B cell (primary cell): ENCODE measurements at regions not wholly inside any gene's neighbourhood (a gene's known extent, or its start where the extent isn't known, plus 50 kb on each side); places are given as distances from the start of the nearest gene placed in this dataset.

Experiments used
- ATAC-seq: fragments of 200-7000 bp; cut with Tn5 transposase; one replicate; pipeline ENCODE4 v1.10.0; 2021; ENCODE audit warnings: low read depth, mild to moderate bottlenecking, moderate number of reproducible peaks, moderate library complexity
- CTCF ChIA-PET: fragments of 350-600 bp; sonication (Branson Sonifier 250); formaldehyde crosslinking; loops from one replicate; lab custom pipeline; 2021; ENCODE audit warnings: antibody characterized with exemption, inconsistent platforms; lab: Charles Lee
- POLR2A ChIA-PET: fragments of 350-600 bp; sonication (Branson Sonifier 250); formaldehyde crosslinking; loops from one replicate; lab custom pipeline; 2021; ENCODE audit warnings: antibody characterized with exemption; lab: Charles Lee
- DNase-seq: peaks from one replicate; pipeline ENCODE4 v3.0.0; 2013
- H2AFZ ChIP-seq: 2 replicates; pipeline ENCODE4 v1.6.1; 2012; ENCODE audit warnings: mild to moderate bottlenecking, low read depth, low read length; ENCODE audit not compliant: insufficient read depth, poor library complexity, severe bottlenecking
- H3K27ac ChIP-seq, 2 donors: 1 replicate in 1 of 2; 2 replicates in 1 of 2; pipeline ENCODE4 v1.5.1; 2012 to 2013; ENCODE audit warnings: low read length in 2 of 2, mild to moderate bottlenecking in 2 of 2, moderate library complexity in 1 of 2
- H3K27me3 ChIP-seq, 4 experiments: fragments of 200-600 bp in 1 of 4; sonication (generic) in 1 of 4; replicated peaks in 1 of 4; 1 replicate in 2 of 4; 2 replicates in 2 of 4; pipeline versions ENCODE4 v1.6.1 to v1.7.0; 2013 to 2016; ENCODE audit warnings: low read length in 3 of 4, mild to moderate bottlenecking in 2 of 4, mixed read lengths in 1 of 4, moderate library complexity in 1 of 4; ENCODE audit not compliant: insufficient read depth in 4 of 4, control insufficient read depth in 3 of 4; ENCODE audit errors: control extremely low read depth in 1 of 4
- H3K36me3 ChIP-seq, 2 experiments: replicated peaks in 1 of 2; 1 replicate in 1 of 2; 2 replicates in 1 of 2; pipeline versions ENCODE4 v1.6.1 to v1.7.1; 2013; ENCODE audit warnings: low read length in 1 of 2; ENCODE audit not compliant: insufficient read depth in 2 of 2, control insufficient read depth in 1 of 2; ENCODE audit errors: control extremely low read depth in 1 of 2, extremely low read depth in 1 of 2
- H3K4me1 ChIP-seq, 2 donors: fragments of 200-600 bp in 1 of 2; sonication (generic) in 1 of 2; 1 replicate in 1 of 2; 2 replicates in 1 of 2; pipeline versions ENCODE4 v1.5.1 to v1.6.1; 2013 to 2017; ENCODE audit warnings: low read length in 2 of 2; ENCODE audit not compliant: control insufficient read depth in 2 of 2, insufficient read depth in 2 of 2
- H3K4me2 ChIP-seq: replicated peaks from 2 replicates; pipeline ENCODE3; 2012; ENCODE audit warnings: mild to moderate bottlenecking, low read depth, low read length; ENCODE audit not compliant: poor library complexity, severe bottlenecking
- H3K4me3 ChIP-seq, 5 experiments: fragments of 200-600 bp in 1 of 5; sonication (generic) in 1 of 5; 1 replicate in 3 of 5; 2 replicates in 2 of 5; pipeline versions ENCODE4 v1.5.1 to v1.7.0; 2011 to 2016; ENCODE audit warnings: low read length in 4 of 5, mild to moderate bottlenecking in 4 of 5, low read depth in 2 of 5, control low read depth in 1 of 5, moderate library complexity in 1 of 5; ENCODE audit not compliant: insufficient read depth in 1 of 5; ENCODE audit errors: control extremely low read depth in 1 of 5, extremely low read depth in 1 of 5
- H3K79me2 ChIP-seq: fragments of 200-600 bp; sonication (generic); one replicate; pipeline ENCODE4 v1.6.0; 2016; ENCODE audit warnings: low read length; ENCODE audit not compliant: control insufficient read depth, insufficient read depth
- H3K9ac ChIP-seq: fragments of 200-600 bp; sonication (generic); 2 replicates; pipeline ENCODE4 v1.6.1; 2017; ENCODE audit warnings: mild to moderate bottlenecking, low read length, moderate library complexity
- H3K9me3 ChIP-seq, 3 donors: one replicate each; pipeline versions ENCODE4 v1.6.1 to v1.7.1; 2013; ENCODE audit warnings: low read length in 2 of 3; ENCODE audit not compliant: control insufficient read depth in 2 of 3, insufficient read depth in 1 of 3; ENCODE audit errors: control extremely low read depth in 1 of 3
- H4K20me1 ChIP-seq: 2 replicates; pipeline ENCODE4 v1.6.0; 2012; ENCODE audit warnings: mild to moderate bottlenecking, low read length; ENCODE audit not compliant: insufficient read depth, control insufficient read depth, poor library complexity, severe bottlenecking
- H3K27ac Mint-ChIP-seq: one replicate; pipeline ENCODE4 v1.8.0; 2021; ENCODE audit warnings: mixed read lengths
- H3K27me3 Mint-ChIP-seq: one replicate; pipeline ENCODE4 v1.8.0; 2021; ENCODE audit warnings: mixed read lengths
- H3K4me1 Mint-ChIP-seq: one replicate; pipeline ENCODE4 v1.8.0; 2021; ENCODE audit warnings: mixed read lengths
- H3K4me3 Mint-ChIP-seq: one replicate; pipeline ENCODE4 v1.8.0; 2021; ENCODE audit warnings: mixed read lengths
- H3K9me3 Mint-ChIP-seq: one replicate; pipeline ENCODE4 v1.8.0; 2022; ENCODE audit warnings: mixed read lengths; ENCODE audit not compliant: insufficient read depth
- CTCF ChIP-seq: fragments of 200-600 bp; IDR thresholded peaks from one replicate; pipeline ENCODE4 v1.8.0; 2022; ENCODE audit warnings: antibody characterized with exemption, mild to moderate bottlenecking
- EZH2 ChIP-seq: IDR thresholded peaks from 2 replicates; pipeline ENCODE4 v1.6.1; 2012; ENCODE audit warnings: borderline replicate concordance, low read depth, mild to moderate bottlenecking, moderate library complexity, low read length; ENCODE audit not compliant: insufficient read depth, poor library complexity, severe bottlenecking
- WGBS: methylation state at CpG from one replicate; pipeline ENCODE4 v1.1.5; 2013; ENCODE audit warnings: missing lambda C conversion rate; ENCODE audit not compliant: insufficient coverage; 5-methylcytosine and 5-hydroxymethylcytosine counted together
- intact Hi-C: fragments of 100-400 bp; cut with micrococcal nuclease; formaldehyde crosslinking; loops from one replicate; pipeline ENCODE4 v1.10.0; 2022

- no peaks in the 10 kb centered on the region for H3K36me3 ChIP-seq
- peaks cover 5% of the 10 kb centered on the region for H3K9me3 Mint-ChIP-seq
- no peaks in the 10 kb centered on the region for H3K4me1 Mint-ChIP-seq
- CTCF ChIA-PET: no interaction called here
- no peak overlapping the region for H3K27ac Mint-ChIP-seq
- no peaks in the 10 kb centered on the region for H4K20me1 ChIP-seq
- no peaks in the 10 kb centered on the region for H3K4me1 ChIP-seq
- intact Hi-C loops: no loop called here
- H3K4me3 Mint-ChIP-seq: no peak overlapping the region
- no peak overlapping the region for H3K9ac ChIP-seq
- no peaks in the 10 kb centered on the region for H3K9me3 ChIP-seq
- DNase-seq (no peak), ATAC-seq (no peak)
- H3K79me2 ChIP-seq: no peaks in the 10 kb centered on the region
- WGBS: 84% methylated on average over 5 of the region's 5 CpGs
- POLR2A ChIA-PET: no interaction called here
- TF ChIP-seq CTCF (no peak), EZH2 (no peak)
- no peaks in the 10 kb centered on the region for H3K27me3 ChIP-seq
- no peaks in the 10 kb centered on the region for H3K27me3 Mint-ChIP-seq
- no peak overlapping the region for H2AFZ ChIP-seq
- no peak overlapping the region for H3K4me3 ChIP-seq
- no peak overlapping the region for H3K27ac ChIP-seq
- no peak overlapping the region for H3K4me2 ChIP-seq
Observed at GRCh38 chr18:61209801-61210200, 123.4 kb upstream of the CDH20 start.

GRCh38 chr18:61216051-61216450 is 117.2 kb upstream of the CDH20 start:
- Mint-ChIP-seq H3K9me3 (peaks cover 5% of the 10 kb centered on the region), H3K27me3 (no peaks in the 10 kb centered on the region), H3K4me3 (no peak overlapping the region), H3K4me1 (no peaks in the 10 kb centered on the region), H3K27ac (no peak overlapping the region)
- ChIA-PET POLR2A (no interaction called here), CTCF (no interaction called here)
- no peak overlapping the region for H3K4me3 ChIP-seq
- no peak for ATAC-seq
- H2AFZ ChIP-seq: no peak overlapping the region
- H3K4me1 ChIP-seq: no peaks in the 10 kb centered on the region
- no peaks in the 10 kb centered on the region for H3K79me2 ChIP-seq
- no peaks in the 10 kb centered on the region for H3K9me3 ChIP-seq
- intact Hi-C loops: no loop called here
- H3K27me3 ChIP-seq: no peaks in the 10 kb centered on the region
- H3K9ac ChIP-seq: no peak overlapping the region
- no peak for DNase-seq
- no peak for TF ChIP-seq EZH2
- TF ChIP-seq CTCF: no peak
- H3K4me2 ChIP-seq: no peak overlapping the region
- H3K36me3 ChIP-seq: no peaks in the 10 kb centered on the region
- H4K20me1 ChIP-seq: no peaks in the 10 kb centered on the region
- no peak overlapping the region for H3K27ac ChIP-seq
- 87% methylated on average over 5 of the region's 6 CpGs for WGBS
